GM12878 (cell line): ENCODE measurements at regions not wholly inside any gene's neighbourhood (a gene's known extent, or its start where the extent isn't known, plus 50 kb on each side); places are given as distances from the start of the nearest gene placed in this dataset.

ENCODE experiments used
- ATF7 ChIP-seq: fragments of 450-650 bp; IDR thresholded peaks from 2 replicates; pipeline ENCODE4 v1.6.1; 2016; ENCODE audit warnings: low read depth, mild to moderate bottlenecking
- IKZF1 ChIP-seq: fragments of 450-650 bp; conservative IDR thresholded peaks from 2 replicates; pipeline ENCODE4 v1.6.1; 2017; ENCODE audit warnings: antibody characterized with exemption, mild to moderate bottlenecking
- MEF2B ChIP-seq: fragments of 450-650 bp; IDR thresholded peaks from 2 replicates; pipeline ENCODE4 v1.6.1; 2018; ENCODE audit warnings: mild to moderate bottlenecking, moderate library complexity; ENCODE audit not compliant: partially characterized antibody, poor library complexity, severe bottlenecking
- RBBP5 ChIP-seq: fragments of 200-600 bp; sonication (generic); conservative IDR thresholded peaks from 2 replicates; pipeline ENCODE4 v1.6.1; 2016
- TF ChIP-seq, protein P1 (sequence below): IDR thresholded peaks from 2 replicates; pipeline ENCODE4 v1.6.1; 2012; ENCODE audit warnings: improper control_type of control experiment, low read depth, low read length; ENCODE audit not compliant: insufficient replicate concordance
- TF ChIP-seq, protein P2 (sequence below): IDR thresholded peaks from 2 replicates; pipeline ENCODE4 v1.6.1; 2011; ENCODE audit warnings: low read depth, mild to moderate bottlenecking, low read length, moderate library complexity, borderline replicate concordance; ENCODE audit errors: extremely low read depth
- TF ChIP-seq, protein P3 (sequence below): fragments of 150-350 bp; IDR thresholded peaks from 2 replicates; pipeline ENCODE4 v1.6.1; 2014; ENCODE audit warnings: mild to moderate bottlenecking, low read depth, low read length

DNA sequence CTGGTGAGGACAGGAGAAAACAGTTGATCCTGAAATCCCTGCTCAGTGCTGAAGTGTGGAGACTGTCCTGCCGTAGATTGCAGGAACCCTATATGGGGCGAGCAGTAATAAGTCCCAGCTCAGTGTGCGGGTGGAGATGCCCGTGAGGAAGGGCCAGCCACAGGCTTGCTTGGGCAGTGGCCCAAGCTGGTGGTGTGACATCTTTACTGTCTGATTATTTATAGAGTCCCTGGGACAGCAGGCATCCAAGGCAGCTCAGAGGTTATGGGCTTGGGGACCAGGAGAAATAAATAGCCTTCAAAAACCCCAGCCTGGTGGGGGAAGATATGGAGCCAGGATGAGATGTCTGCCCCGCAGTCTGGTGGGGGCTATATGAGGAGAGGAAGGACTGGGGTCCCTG is 170.7 kb upstream of the POU3F1 start (continued):
- TF ChIP-seq, protein P1, sequence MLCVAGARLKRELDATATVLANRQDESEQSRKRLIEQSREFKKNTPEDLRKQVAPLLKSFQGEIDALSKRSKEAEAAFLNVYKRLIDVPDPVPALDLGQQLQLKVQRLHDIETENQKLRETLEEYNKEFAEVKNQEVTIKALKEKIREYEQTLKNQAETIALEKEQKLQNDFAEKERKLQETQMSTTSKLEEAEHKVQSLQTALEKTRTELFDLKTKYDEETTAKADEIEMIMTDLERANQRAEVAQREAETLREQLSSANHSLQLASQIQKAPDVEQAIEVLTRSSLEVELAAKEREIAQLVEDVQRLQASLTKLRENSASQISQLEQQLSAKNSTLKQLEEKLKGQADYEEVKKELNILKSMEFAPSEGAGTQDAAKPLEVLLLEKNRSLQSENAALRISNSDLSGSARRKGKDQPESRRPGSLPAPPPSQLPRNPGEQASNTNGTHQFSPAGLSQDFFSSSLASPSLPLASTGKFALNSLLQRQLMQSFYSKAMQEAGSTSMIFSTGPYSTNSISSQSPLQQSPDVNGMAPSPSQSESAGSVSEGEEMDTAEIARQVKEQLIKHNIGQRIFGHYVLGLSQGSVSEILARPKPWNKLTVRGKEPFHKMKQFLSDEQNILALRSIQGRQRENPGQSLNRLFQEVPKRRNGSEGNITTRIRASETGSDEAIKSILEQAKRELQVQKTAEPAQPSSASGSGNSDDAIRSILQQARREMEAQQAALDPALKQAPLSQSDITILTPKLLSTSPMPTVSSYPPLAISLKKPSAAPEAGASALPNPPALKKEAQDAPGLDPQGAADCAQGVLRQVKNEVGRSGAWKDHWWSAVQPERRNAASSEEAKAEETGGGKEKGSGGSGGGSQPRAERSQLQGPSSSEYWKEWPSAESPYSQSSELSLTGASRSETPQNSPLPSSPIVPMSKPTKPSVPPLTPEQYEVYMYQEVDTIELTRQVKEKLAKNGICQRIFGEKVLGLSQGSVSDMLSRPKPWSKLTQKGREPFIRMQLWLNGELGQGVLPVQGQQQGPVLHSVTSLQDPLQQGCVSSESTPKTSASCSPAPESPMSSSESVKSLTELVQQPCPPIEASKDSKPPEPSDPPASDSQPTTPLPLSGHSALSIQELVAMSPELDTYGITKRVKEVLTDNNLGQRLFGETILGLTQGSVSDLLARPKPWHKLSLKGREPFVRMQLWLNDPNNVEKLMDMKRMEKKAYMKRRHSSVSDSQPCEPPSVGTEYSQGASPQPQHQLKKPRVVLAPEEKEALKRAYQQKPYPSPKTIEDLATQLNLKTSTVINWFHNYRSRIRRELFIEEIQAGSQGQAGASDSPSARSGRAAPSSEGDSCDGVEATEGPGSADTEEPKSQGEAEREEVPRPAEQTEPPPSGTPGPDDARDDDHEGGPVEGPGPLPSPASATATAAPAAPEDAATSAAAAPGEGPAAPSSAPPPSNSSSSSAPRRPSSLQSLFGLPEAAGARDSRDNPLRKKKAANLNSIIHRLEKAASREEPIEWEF: no peak
- TF ChIP-seq ATF7 (no peak), IKZF1 (no peak), MEF2B (no peak), RBBP5 (no peak)
- TF ChIP-seq, protein P2, sequence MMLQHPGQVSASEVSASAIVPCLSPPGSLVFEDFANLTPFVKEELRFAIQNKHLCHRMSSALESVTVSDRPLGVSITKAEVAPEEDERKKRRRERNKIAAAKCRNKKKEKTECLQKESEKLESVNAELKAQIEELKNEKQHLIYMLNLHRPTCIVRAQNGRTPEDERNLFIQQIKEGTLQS: no peak
- TF ChIP-seq, protein P3, sequence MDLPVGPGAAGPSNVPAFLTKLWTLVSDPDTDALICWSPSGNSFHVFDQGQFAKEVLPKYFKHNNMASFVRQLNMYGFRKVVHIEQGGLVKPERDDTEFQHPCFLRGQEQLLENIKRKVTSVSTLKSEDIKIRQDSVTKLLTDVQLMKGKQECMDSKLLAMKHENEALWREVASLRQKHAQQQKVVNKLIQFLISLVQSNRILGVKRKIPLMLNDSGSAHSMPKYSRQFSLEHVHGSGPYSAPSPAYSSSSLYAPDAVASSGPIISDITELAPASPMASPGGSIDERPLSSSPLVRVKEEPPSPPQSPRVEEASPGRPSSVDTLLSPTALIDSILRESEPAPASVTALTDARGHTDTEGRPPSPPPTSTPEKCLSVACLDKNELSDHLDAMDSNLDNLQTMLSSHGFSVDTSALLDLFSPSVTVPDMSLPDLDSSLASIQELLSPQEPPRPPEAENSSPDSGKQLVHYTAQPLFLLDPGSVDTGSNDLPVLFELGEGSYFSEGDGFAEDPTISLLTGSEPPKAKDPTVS: no peak
